ENCODE measurements at regions not wholly inside any gene's neighbourhood (a gene's known extent, or its start where the extent isn't known, plus 50 kb on each side); places are given as distances from the start of the nearest gene placed in this dataset.
"Not testable (repeated sequence)": the region's sequence is repeated elsewhere in the genome, so short reads cannot be mapped to it uniquely, and the experiment has no call there.

- Histone ChIP-seq H4K20me1 (replicated peaks; ENCODE audit: control insufficient read depth, extremely low read depth, insufficient read depth, low read length) (no peaks in the 10 kb centered on the region), H3K9ac (replicated peaks; ENCODE audit: extremely low read depth, insufficient read depth, low read length) (no peak overlapping the region), H2AFZ (ENCODE audit: low read depth, low read length) (no peak overlapping the region), H3K79me2 (ENCODE audit: control insufficient read depth, insufficient read depth, low read length) (no peaks in the 10 kb centered on the region), H3K4me3 (replicated peaks in 1 of 3; ENCODE audit: insufficient read depth in 1 of 3, low read depth in 1 of 3, low read length in 3 of 3) (no peak overlapping the region), H3K9me1 (replicated peaks; ENCODE audit: control insufficient read depth, extremely low read depth, insufficient read depth, low read length) (no peaks in the 10 kb centered on the region), H3K9me3 (replicated peaks; ENCODE audit: control insufficient read depth, insufficient read depth, low read length) (no peaks in the 10 kb centered on the region), H3K27ac (ENCODE audit: insufficient read depth, low read depth, low read length) (no peak overlapping the region), H3K4me1 (ENCODE audit: control insufficient read depth, extremely low read depth, insufficient read depth, low read length) (no peaks in the 10 kb centered on the region), H3K36me3 (ENCODE audit: control insufficient read depth in 2 of 2, extremely low read depth in 1 of 2, insufficient read depth in 2 of 2, low read length in 2 of 2) (no peaks in the 10 kb centered on the region), H3K27me3 (ENCODE audit: control insufficient read depth in 2 of 2, insufficient read depth in 2 of 2, low read length in 2 of 2) (no peaks in the 10 kb centered on the region), H3K4me2 (ENCODE audit: insufficient read depth, low read length) (no peak overlapping the region)
- no TSS peak for BruUV-seq (replicated peaks)
- intact Hi-C loops (cut with micrococcal nuclease) = no loop called here
- dilution Hi-C loops (cut with MboI; ENCODE audit: extremely low pct_ligation_motif_present, low sequenced_read_pairs) = no loop called here
- ChIA-PET CTCF (no interaction called here), POLR2A (no interaction called here)
- FAIRE-seq (no peak), DNase-seq (ENCODE audit: low read depth, low spot score) (no peak)
- TF ChIP-seq POLR2AphosphoS5 (IDR thresholded peaks at IDR 0.05; ENCODE audit: insufficient read depth, low read depth, low read length) = no peak
Observed at GRCh38 chr5:101782352-101783103, 513.6 kb downstream of the SLCO4C1 start.

GRCh38 chr5:101751105-101751504, 545.0 kb downstream of the SLCO4C1 start:
- BruUV-seq (replicated peaks) = no TSS peak
- Histone ChIP-seq H3K4me1 (ENCODE audit: control insufficient read depth, extremely low read depth, insufficient read depth, low read length) (no peaks in the 10 kb centered on the region), H3K79me2 (ENCODE audit: control insufficient read depth, insufficient read depth, low read length) (no peaks in the 10 kb centered on the region), H3K9me3 (replicated peaks; ENCODE audit: control insufficient read depth, insufficient read depth, low read length) (no peaks in the 10 kb centered on the region), H2AFZ (ENCODE audit: low read depth, low read length) (no peak overlapping the region), H3K4me2 (ENCODE audit: insufficient read depth, low read length) (no peak overlapping the region), H3K4me3 (replicated peaks in 1 of 3; ENCODE audit: insufficient read depth in 1 of 3, low read depth in 1 of 3, low read length in 3 of 3) (no peak overlapping the region), H4K20me1 (replicated peaks; ENCODE audit: control insufficient read depth, extremely low read depth, insufficient read depth, low read length) (no peaks in the 10 kb centered on the region), H3K36me3 (ENCODE audit: control insufficient read depth in 2 of 2, extremely low read depth in 1 of 2, insufficient read depth in 2 of 2, low read length in 2 of 2) (no peaks in the 10 kb centered on the region), H3K9ac (replicated peaks; ENCODE audit: extremely low read depth, insufficient read depth, low read length) (no peak overlapping the region), H3K27me3 (ENCODE audit: control insufficient read depth in 2 of 2, insufficient read depth in 2 of 2, low read length in 2 of 2) (no peaks in the 10 kb centered on the region), H3K27ac (ENCODE audit: insufficient read depth, low read depth, low read length) (no peak overlapping the region), H3K9me1 (replicated peaks; ENCODE audit: control insufficient read depth, extremely low read depth, insufficient read depth, low read length) (no peaks in the 10 kb centered on the region)
- CTCF ChIA-PET = no interaction called here
- POLR2A ChIA-PET = no interaction called here
- DNase-seq (ENCODE audit: low read depth, low spot score) (no peak), FAIRE-seq (no peak)
- dilution Hi-C loops (cut with MboI; ENCODE audit: extremely low pct_ligation_motif_present, low sequenced_read_pairs) (no loop called here), intact Hi-C loops (cut with micrococcal nuclease) (no loop called here)
- TF ChIP-seq POLR2AphosphoS5 (IDR thresholded peaks at IDR 0.05; ENCODE audit: insufficient read depth, low read depth, low read length) (no peak), FOS (IDR thresholded peaks at IDR 0.05; ENCODE audit: borderline replicate concordance, insufficient read depth, low read length) (no peak), CTCF (IDR thresholded peaks at IDR 0.05; ENCODE audit: extremely low read depth in 1 of 2, insufficient read depth in 1 of 2, low read depth in 1 of 2, low read length in 2 of 2) (no peak), JUN (IDR thresholded peaks at IDR 0.05; ENCODE audit: borderline replicate concordance, insufficient read depth, insufficient read length, low read depth) (no peak), POLR2A (IDR thresholded peaks at IDR 0.05; ENCODE audit: low read depth, low read length) (no peak), MAX (IDR thresholded peaks at IDR 0.05; ENCODE audit: insufficient read depth, insufficient read length) (no peak), EZH2 (IDR thresholded peaks at IDR 0.05; ENCODE audit: borderline replicate concordance, low read depth, low read length, severe bottlenecking) (no peak), MYC (IDR thresholded peaks at IDR 0.05; ENCODE audit: low read depth, low read length) (no peak), GATA2 (IDR thresholded peaks at IDR 0.05; ENCODE audit: insufficient read depth, insufficient read length, low read depth, low read length) (no peak)

GRCh38 chr5:101743000-101743399, 553.1 kb downstream of the SLCO4C1 start:
- dilution Hi-C loops (cut with MboI; ENCODE audit: extremely low pct_ligation_motif_present, low sequenced_read_pairs); DNase-seq (ENCODE audit: low read depth, low spot score); H2AFZ ChIP-seq (ENCODE audit: low read depth, low read length); H3K9ac ChIP-seq (replicated peaks; ENCODE audit: extremely low read depth, insufficient read depth, low read length); H4K20me1 ChIP-seq (replicated peaks; ENCODE audit: control insufficient read depth, extremely low read depth, insufficient read depth, low read length); BruUV-seq (replicated peaks); H3K9me3 ChIP-seq (replicated peaks; ENCODE audit: control insufficient read depth, insufficient read depth, low read length); POLR2A ChIA-PET; H3K27me3 ChIP-seq (ENCODE audit: control insufficient read depth in 2 of 2, insufficient read depth in 2 of 2, low read length in 2 of 2); H3K27ac ChIP-seq (ENCODE audit: insufficient read depth, low read depth, low read length); H3K4me1 ChIP-seq (ENCODE audit: control insufficient read depth, extremely low read depth, insufficient read depth, low read length); H3K79me2 ChIP-seq (ENCODE audit: control insufficient read depth, insufficient read depth, low read length); H3K9me1 ChIP-seq (replicated peaks; ENCODE audit: control insufficient read depth, extremely low read depth, insufficient read depth, low read length); FAIRE-seq; H3K4me2 ChIP-seq (ENCODE audit: insufficient read depth, low read length); H3K4me3 ChIP-seq (replicated peaks in 1 of 3; ENCODE audit: insufficient read depth in 1 of 3, low read depth in 1 of 3, low read length in 3 of 3); intact Hi-C loops (cut with micrococcal nuclease); H3K36me3 ChIP-seq (ENCODE audit: control insufficient read depth in 2 of 2, extremely low read depth in 1 of 2, insufficient read depth in 2 of 2, low read length in 2 of 2): not testable (repeated sequence)
- CTCF ChIA-PET = interaction anchor here (1.3 kb wide), 1 partner anchor 14 kb away, joined by 4 read pairs; no protein-coding TSS in a partner anchor
